HUES6 (cell line): ENCODE measurements at regions not wholly inside any gene's neighbourhood (a gene's known extent, or its start where the extent isn't known, plus 50 kb on each side); places are given as distances from the start of the nearest gene placed in this dataset.

ENCODE experiments used
- H3K27ac ChIP-seq: 2 replicates; pipeline ENCODE4 v1.7.0; 2013; ENCODE audit warnings: low read depth, mild to moderate bottlenecking, low read length, inconsistent platforms
- H3K27me3 ChIP-seq: 2 replicates; pipeline ENCODE4 v1.6.1; 2013; ENCODE audit warnings: low read length; ENCODE audit not compliant: control insufficient read depth, insufficient read depth
- H3K36me3 ChIP-seq: 2 replicates; pipeline ENCODE4 v1.6.1; 2013; ENCODE audit warnings: low read length; ENCODE audit not compliant: control insufficient read depth, insufficient read depth
- H3K4me1 ChIP-seq: 2 replicates; pipeline ENCODE4 v1.6.1; 2013; ENCODE audit warnings: low read length; ENCODE audit not compliant: control insufficient read depth, insufficient read depth
- H3K4me3 ChIP-seq: 2 replicates; pipeline ENCODE4 v1.5.1; 2013; ENCODE audit warnings: low read depth, low read length
- H3K9ac ChIP-seq: one replicate; pipeline ENCODE4 v1.6.1; 2013; ENCODE audit warnings: mild to moderate bottlenecking, low read length
- H3K9me3 ChIP-seq: 2 replicates; pipeline ENCODE4 v1.6.1; 2013; ENCODE audit warnings: low read depth, low read length; ENCODE audit not compliant: control insufficient read depth, insufficient read depth

- Histone ChIP-seq H3K4me1 (peaks cover 5% of the 10 kb centered on the region), H3K9me3 (peaks cover 7% of the 10 kb centered on the region), H3K27me3 (no peaks in the 10 kb centered on the region), H3K9ac (no peak overlapping the region), H3K27ac (no peak overlapping the region), H3K36me3 (no peaks in the 10 kb centered on the region), H3K4me3 (no peak overlapping the region)
Measured at GRCh38 chr3:18295171-18295920, 129.8 kb downstream of the SATB1 start.

GRCh38 chr3:18290157-18290556 is 135.0 kb downstream of the SATB1 start:
- no peak overlapping the region for H3K4me3 ChIP-seq
- no peaks in the 10 kb centered on the region for H3K27me3 ChIP-seq
- peaks cover 5% of the 10 kb centered on the region for H3K4me1 ChIP-seq
- H3K36me3 ChIP-seq = no peaks in the 10 kb centered on the region
- no peaks in the 10 kb centered on the region for H3K9me3 ChIP-seq
- H3K9ac ChIP-seq = no peak overlapping the region
- no peak overlapping the region for H3K27ac ChIP-seq

- H3K9ac ChIP-seq = no peak overlapping the region
- no peaks in the 10 kb centered on the region for H3K4me1 ChIP-seq
- H3K36me3 ChIP-seq = no peaks in the 10 kb centered on the region
- no peaks in the 10 kb centered on the region for H3K9me3 ChIP-seq
- H3K27me3 ChIP-seq = no peaks in the 10 kb centered on the region
- H3K27ac ChIP-seq = no peak overlapping the region
- H3K4me3 ChIP-seq = no peak overlapping the region
Measured at GRCh38 chr3:18288243-18288642, 136.9 kb downstream of the SATB1 start.

GRCh38 chr3:18284716-18285115 is 140.4 kb downstream of the SATB1 start:
- H3K27me3 ChIP-seq = no peaks in the 10 kb centered on the region
- no peak overlapping the region for H3K9ac ChIP-seq
- no peaks in the 10 kb centered on the region for H3K36me3 ChIP-seq
- H3K4me3 ChIP-seq = no peak overlapping the region
- no peak overlapping the region for H3K27ac ChIP-seq
- H3K4me1 ChIP-seq = no peaks in the 10 kb centered on the region
- H3K9me3 ChIP-seq = no peaks in the 10 kb centered on the region

GRCh38 chr3:18283680-18284079 is 141.5 kb downstream of the SATB1 start:
- no peak overlapping the region for H3K4me3 ChIP-seq
- no peaks in the 10 kb centered on the region for H3K4me1 ChIP-seq
- no peaks in the 10 kb centered on the region for H3K9me3 ChIP-seq
- H3K27ac ChIP-seq = no peak overlapping the region
- no peaks in the 10 kb centered on the region for H3K36me3 ChIP-seq
- no peaks in the 10 kb centered on the region for H3K27me3 ChIP-seq
- H3K9ac ChIP-seq = no peak overlapping the region

- H3K27ac ChIP-seq = no peak overlapping the region
- no peaks in the 10 kb centered on the region for H3K4me1 ChIP-seq
- no peaks in the 10 kb centered on the region for H3K36me3 ChIP-seq
- H3K9ac ChIP-seq = no peak overlapping the region
- no peaks in the 10 kb centered on the region for H3K9me3 ChIP-seq
- H3K4me3 ChIP-seq = no peak overlapping the region
- H3K27me3 ChIP-seq = no peaks in the 10 kb centered on the region
Measured at GRCh38 chr3:18282507-18282906, 142.6 kb downstream of the SATB1 start.

- H3K27me3 ChIP-seq = no peaks in the 10 kb centered on the region
- no peaks in the 10 kb centered on the region for H3K4me1 ChIP-seq
- no peaks in the 10 kb centered on the region for H3K9me3 ChIP-seq
- H3K9ac ChIP-seq = no peak overlapping the region
- no peaks in the 10 kb centered on the region for H3K36me3 ChIP-seq
- no peak overlapping the region for H3K27ac ChIP-seq
- H3K4me3 ChIP-seq = no peak overlapping the region
Measured at GRCh38 chr3:18279226-18279737, 145.9 kb downstream of the SATB1 start.

GRCh38 chr3:18264853-18265252 is 160.3 kb downstream of the SATB1 start:
- no peaks in the 10 kb centered on the region for H3K9me3 ChIP-seq
- no peaks in the 10 kb centered on the region for H3K27me3 ChIP-seq
- H3K9ac ChIP-seq = no peak overlapping the region
- H3K4me1 ChIP-seq = no peaks in the 10 kb centered on the region
- no peaks in the 10 kb centered on the region for H3K36me3 ChIP-seq
- no peak overlapping the region for H3K27ac ChIP-seq
- no peak overlapping the region for H3K4me3 ChIP-seq

GRCh38 chr3:18264361-18264760 is 160.8 kb downstream of the SATB1 start:
- H3K9ac ChIP-seq = no peak overlapping the region
- no peak overlapping the region for H3K4me3 ChIP-seq
- no peaks in the 10 kb centered on the region for H3K4me1 ChIP-seq
- no peaks in the 10 kb centered on the region for H3K9me3 ChIP-seq
- H3K27ac ChIP-seq = no peak overlapping the region
- H3K36me3 ChIP-seq = no peaks in the 10 kb centered on the region
- H3K27me3 ChIP-seq = no peaks in the 10 kb centered on the region

- Histone ChIP-seq H3K9ac (no peak overlapping the region), H3K9me3 (no peaks in the 10 kb centered on the region), H3K27ac (no peak overlapping the region), H3K27me3 (no peaks in the 10 kb centered on the region), H3K4me1 (no peaks in the 10 kb centered on the region), H3K36me3 (no peaks in the 10 kb centered on the region), H3K4me3 (no peak overlapping the region)
Measured at GRCh38 chr3:18258492-18258891, 166.6 kb downstream of the SATB1 start.

GRCh38 chr3:18252578-18252977 is 172.6 kb downstream of the SATB1 start:
- H3K9me3 ChIP-seq = no peaks in the 10 kb centered on the region
- no peaks in the 10 kb centered on the region for H3K36me3 ChIP-seq
- H3K27me3 ChIP-seq = no peaks in the 10 kb centered on the region
- no peak overlapping the region for H3K4me3 ChIP-seq
- H3K9ac ChIP-seq = no peak overlapping the region
- no peak overlapping the region for H3K27ac ChIP-seq
- peaks cover 11% of the 10 kb centered on the region for H3K4me1 ChIP-seq
